Sigmoid colon (tissue), 6 donors: ENCODE measurements at regions not wholly inside any gene's neighbourhood (a gene's known extent, or its start where the extent isn't known, plus 50 kb on each side); places are given as distances from the start of the nearest gene placed in this dataset.

Experiments
- DNase-seq: peaks from one replicate; pipeline ENCODE4 v3.0.0-alpha.2; 2019
- H3K27ac ChIP-seq, 4 donors: fragments of 200-600 bp; sonication (generic); one replicate each; pipeline ENCODE4 v1.5.1; 2016 to 2019; ENCODE audit warnings: mild to moderate bottlenecking in 1 of 4
- H3K27me3 ChIP-seq, 3 donors: fragments of 200-600 bp; sonication (generic); one replicate each; pipeline ENCODE4 v1.5.1; 2019; ENCODE audit warnings: mild to moderate bottlenecking in 1 of 3
- H3K36me3 ChIP-seq, 4 donors: fragments of 200-600 bp; sonication (generic); one replicate each; pipeline ENCODE4 v1.5.1; 2016 to 2019
- H3K4me1 ChIP-seq, 4 donors: fragments of 200-600 bp; sonication (generic); one replicate each; pipeline ENCODE4 v1.5.1; 2017 to 2019
- H3K4me3 ChIP-seq, 4 donors: fragments of 200-600 bp; sonication (generic); one replicate each; pipeline ENCODE4 v1.5.1; 2017 to 2019; ENCODE audit warnings: mild to moderate bottlenecking in 2 of 4, moderate library complexity in 1 of 4
- H3K9me3 ChIP-seq, 4 donors: fragments of 200-600 bp in 3 of 4; sonication (generic) in 3 of 4; one replicate each; pipeline versions ENCODE4 v1.5.1 to v1.6.1; 2013 to 2019
- EP300 ChIP-seq, 4 donors: sonication (generic); formaldehyde crosslinking; IDR thresholded peaks; one replicate each; pipeline ENCODE4 v1.6.1; 2017; ENCODE audit warnings: antibody characterized with exemption in 4 of 4
- POLR2A ChIP-seq, 2 donors: fragments of 450-650 bp; IDR thresholded peaks; one replicate each; pipeline ENCODE4 v1.6.1; 2016; ENCODE audit warnings: antibody characterized with exemption in 2 of 2, mild to moderate bottlenecking in 2 of 2, moderate library complexity in 2 of 2
- POLR2AphosphoS5 ChIP-seq, 4 donors: sonication (generic); formaldehyde crosslinking; IDR thresholded peaks; one replicate each; pipeline ENCODE4 v1.6.1; 2017; ENCODE audit warnings: antibody characterized with exemption in 4 of 4
- WGBS, 2 donors: extraction: QIAGEN DNeasy Blood & Tissue Kit; methylation state at CpG; one replicate each; pipeline ENCODE4 v1.1.7; 2013; 5-methylcytosine and 5-hydroxymethylcytosine counted together
- intact Hi-C: fragments of 100-400 bp; cut with DNase I; formaldehyde crosslinking; loops from one replicate; pipeline ENCODE4 v1.15.1; 2023
- TF ChIP-seq, protein P1 (sequence below), 4 experiments: fragments of 450-650 bp in 3 of 4; fragments of 200-600 bp in 1 of 4; IDR thresholded peaks; one replicate each; pipeline ENCODE4 v1.5.1; 2016 to 2019; ENCODE audit warnings: antibody characterized with exemption in 4 of 4, mild to moderate bottlenecking in 3 of 4, moderate library complexity in 2 of 4
- donor health status: healthy with polysubstance abuse.
- donor health status: healthy.

DNA sequence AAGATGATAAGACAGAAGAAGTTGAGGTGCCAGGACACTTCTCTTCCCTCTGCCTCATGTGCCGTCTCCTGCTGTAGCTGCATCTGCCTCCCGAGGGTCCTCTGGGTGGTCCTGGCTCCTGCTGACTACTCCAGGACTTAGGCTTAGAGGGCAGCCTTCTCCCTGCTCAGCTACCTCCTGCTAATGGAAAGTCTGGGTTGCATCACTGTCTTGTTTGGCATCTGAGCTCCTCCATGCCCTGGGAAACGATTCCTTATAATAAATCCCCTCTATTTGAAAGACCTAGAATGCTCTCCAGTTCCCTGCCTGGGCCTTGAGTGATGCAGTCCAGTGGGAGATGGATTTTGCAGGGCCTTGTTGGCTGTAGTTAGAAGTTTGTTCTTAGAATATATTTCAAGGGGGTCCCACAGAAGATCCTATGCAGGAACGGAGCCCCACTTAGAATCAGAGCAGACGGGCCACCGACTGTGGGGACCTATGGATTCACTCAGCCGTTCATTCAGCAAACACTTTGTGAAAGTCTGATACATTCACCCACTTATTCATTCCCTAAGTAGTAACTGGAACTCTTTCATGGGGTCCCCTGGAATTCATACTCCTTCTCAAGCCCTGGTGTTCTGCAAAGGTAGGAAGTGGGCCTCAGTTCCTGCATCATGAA is 269.8 kb upstream of the HDAC4 start:
- no peak for DNase-seq
- no peak overlapping the region for H3K4me3 ChIP-seq
- H3K36me3 ChIP-seq = no peaks in the 10 kb centered on the region
- no peaks in the 10 kb centered on the region for H3K9me3 ChIP-seq
- 77 to 80% methylated on average over 7 of the region's 7 CpGs for WGBS, 2 donors
- H3K27ac ChIP-seq = peak overlapping the region in 1 of 4 donors; percentile 34
- H3K27me3 ChIP-seq = no peaks in the 10 kb centered on the region
- intact Hi-C loops = no loop called here
- TF ChIP-seq POLR2AphosphoS5 (IDR thresholded peaks at IDR 0.05) (peak in 3 of 4 donors; percentile 72 to 89 (median 72)), POLR2A (IDR thresholded peaks at IDR 0.05) (no peak), EP300 (IDR thresholded peaks at IDR 0.05) (peak in 1 of 4 donors; percentile 56)
- TF ChIP-seq, protein P1, sequence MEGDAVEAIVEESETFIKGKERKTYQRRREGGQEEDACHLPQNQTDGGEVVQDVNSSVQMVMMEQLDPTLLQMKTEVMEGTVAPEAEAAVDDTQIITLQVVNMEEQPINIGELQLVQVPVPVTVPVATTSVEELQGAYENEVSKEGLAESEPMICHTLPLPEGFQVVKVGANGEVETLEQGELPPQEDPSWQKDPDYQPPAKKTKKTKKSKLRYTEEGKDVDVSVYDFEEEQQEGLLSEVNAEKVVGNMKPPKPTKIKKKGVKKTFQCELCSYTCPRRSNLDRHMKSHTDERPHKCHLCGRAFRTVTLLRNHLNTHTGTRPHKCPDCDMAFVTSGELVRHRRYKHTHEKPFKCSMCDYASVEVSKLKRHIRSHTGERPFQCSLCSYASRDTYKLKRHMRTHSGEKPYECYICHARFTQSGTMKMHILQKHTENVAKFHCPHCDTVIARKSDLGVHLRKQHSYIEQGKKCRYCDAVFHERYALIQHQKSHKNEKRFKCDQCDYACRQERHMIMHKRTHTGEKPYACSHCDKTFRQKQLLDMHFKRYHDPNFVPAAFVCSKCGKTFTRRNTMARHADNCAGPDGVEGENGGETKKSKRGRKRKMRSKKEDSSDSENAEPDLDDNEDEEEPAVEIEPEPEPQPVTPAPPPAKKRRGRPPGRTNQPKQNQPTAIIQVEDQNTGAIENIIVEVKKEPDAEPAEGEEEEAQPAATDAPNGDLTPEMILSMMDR (IDR thresholded peaks at IDR 0.05) = no peak
- H3K4me1 ChIP-seq = peaks cover 0 to 9% (median 3%) of the 10 kb centered on the region in 4 donors

DNA sequence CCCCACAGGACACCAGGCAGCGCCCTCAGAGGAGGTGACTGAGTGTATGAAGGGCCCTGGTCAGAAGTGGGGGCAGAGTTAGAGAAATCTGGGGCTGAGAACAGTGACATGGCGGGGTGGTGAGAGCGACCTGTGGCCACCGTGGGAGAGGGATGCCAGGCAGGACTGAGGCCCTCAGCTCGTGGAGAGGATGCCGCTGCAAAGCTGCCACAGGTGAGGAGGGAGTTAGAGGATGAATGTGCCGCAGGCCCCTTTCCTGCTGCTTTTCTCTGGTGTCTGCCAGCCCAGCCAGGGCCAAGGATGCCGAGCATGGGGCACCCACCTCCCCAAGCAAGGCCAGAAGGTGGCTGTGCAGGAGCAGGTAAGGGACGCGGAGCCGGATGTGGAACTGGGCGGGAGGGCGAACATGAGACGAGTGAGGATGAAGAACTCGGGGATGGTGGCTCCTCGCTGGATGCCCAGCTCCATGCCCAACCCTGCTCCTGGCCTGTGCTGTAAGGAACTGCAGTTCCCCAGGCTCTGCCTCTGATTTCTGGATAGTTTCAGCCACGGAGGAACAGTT is 269.2 kb upstream of the HDAC4 start:
- DNase-seq = no peak
- no peaks in the 10 kb centered on the region for H3K9me3 ChIP-seq
- TF ChIP-seq POLR2AphosphoS5 (IDR thresholded peaks at IDR 0.05) (no peak), EP300 (IDR thresholded peaks at IDR 0.05) (no peak), POLR2A (IDR thresholded peaks at IDR 0.05) (no peak)
- TF ChIP-seq, protein P1 (IDR thresholded peaks at IDR 0.05) = no peak
- H3K4me3 ChIP-seq = no peak overlapping the region
- intact Hi-C loops = no loop called here
- H3K27me3 ChIP-seq = no peaks in the 10 kb centered on the region
- H3K4me1 ChIP-seq = peaks cover 0 to 9% (median 3%) of the 10 kb centered on the region in 4 donors
- H3K36me3 ChIP-seq = no peaks in the 10 kb centered on the region
- peak overlapping the region in 1 of 4 donors; percentile 34 for H3K27ac ChIP-seq
- WGBS, 2 donors = 82 to 90% methylated on average over 17 of the region's 17 CpGs

DNA sequence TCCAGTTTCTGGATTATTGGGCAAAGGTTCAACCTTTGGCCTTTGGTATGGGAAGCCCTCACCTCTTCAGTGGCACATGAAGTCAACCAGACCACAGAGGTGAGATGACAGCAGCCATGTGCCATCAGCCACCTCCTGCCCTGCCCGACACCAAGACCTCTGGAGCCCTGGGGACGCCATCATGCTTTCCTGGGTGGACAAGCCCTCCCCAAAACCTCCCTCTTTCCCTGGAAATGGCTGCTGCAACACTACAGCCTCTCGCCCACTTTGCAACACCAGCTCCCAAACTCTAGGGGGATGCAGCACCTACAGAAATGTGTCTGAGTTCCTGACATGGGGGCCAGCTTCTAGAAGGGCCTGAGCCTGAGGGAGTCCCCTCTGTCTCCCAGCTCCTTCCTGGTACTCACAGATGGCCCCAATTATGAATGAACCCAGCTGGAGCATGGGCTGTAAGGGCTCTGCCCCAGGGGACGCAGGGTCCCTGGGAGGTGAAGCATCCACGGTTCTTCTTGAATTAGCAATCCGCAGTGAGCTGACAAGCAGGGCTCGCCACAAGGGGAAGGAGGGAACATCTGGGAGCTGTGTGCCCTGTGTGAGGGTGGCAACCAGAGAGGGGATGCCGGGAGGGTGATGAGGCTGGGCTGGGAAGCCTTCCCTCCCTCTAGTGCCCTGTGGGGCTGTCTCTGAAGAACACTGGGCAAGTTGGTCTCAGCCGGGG is 268.5 kb upstream of the HDAC4 start:
- H3K27ac ChIP-seq = no peak overlapping the region
- no peak for DNase-seq
- no peaks in the 10 kb centered on the region for H3K9me3 ChIP-seq
- H3K27me3 ChIP-seq = no peaks in the 10 kb centered on the region
- intact Hi-C loops = no loop called here
- no peak for TF ChIP-seq EP300 (IDR thresholded peaks at IDR 0.05)
- TF ChIP-seq POLR2A (IDR thresholded peaks at IDR 0.05) = no peak
- no peak for TF ChIP-seq POLR2AphosphoS5 (IDR thresholded peaks at IDR 0.05)
- TF ChIP-seq, protein P1 (IDR thresholded peaks at IDR 0.05) = no peak
- H3K4me3 ChIP-seq = no peak overlapping the region
- 81 to 83% methylated on average over 9 of the region's 9 CpGs for whole genome bisulfite sequencing, 2 donors
- H3K36me3 ChIP-seq = no peaks in the 10 kb centered on the region
- H3K4me1 ChIP-seq = peaks cover 0 to 9% (median 3%) of the 10 kb centered on the region in 4 donors

DNA sequence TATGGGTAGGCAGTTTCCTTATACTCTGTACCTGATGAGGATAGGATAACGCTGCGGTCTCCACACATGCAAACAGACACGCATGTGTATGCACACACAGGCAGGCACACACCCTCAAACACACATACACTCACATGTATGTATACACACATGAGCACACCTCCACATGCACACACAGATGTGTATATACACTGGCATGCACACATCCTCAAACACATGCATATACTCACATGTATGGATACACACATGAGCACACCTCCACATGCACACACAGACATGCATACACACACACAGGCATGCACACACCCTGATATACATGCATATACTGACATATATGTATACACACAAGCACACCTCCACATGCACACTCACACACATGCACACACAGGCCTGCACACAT is 267.8 kb upstream of the HDAC4 start:
- no peaks in the 10 kb centered on the region for H3K27me3 ChIP-seq
- intact Hi-C loops = no loop called here
- WGBS, 2 donors = 93 to 97% methylated on average over 3 of the region's 3 CpGs
- H3K4me3 ChIP-seq = no peak overlapping the region
- no peak for DNase-seq
- H3K9me3 ChIP-seq = no peaks in the 10 kb centered on the region
- peaks cover 0 to 9% (median 3%) of the 10 kb centered on the region in 4 donors for H3K4me1 ChIP-seq
- TF ChIP-seq POLR2AphosphoS5 (IDR thresholded peaks at IDR 0.05) (no peak), EP300 (IDR thresholded peaks at IDR 0.05) (no peak), POLR2A (IDR thresholded peaks at IDR 0.05) (no peak)
- TF ChIP-seq, protein P1 (IDR thresholded peaks at IDR 0.05) = no peak
- H3K27ac ChIP-seq = no peak overlapping the region
- no peaks in the 10 kb centered on the region for H3K36me3 ChIP-seq
